ENCODE measurements at regions not wholly inside any gene's neighbourhood (a gene's known extent, or its start where the extent isn't known, plus 50 kb on each side); places are given as distances from the start of the nearest gene placed in this dataset.

DNA sequence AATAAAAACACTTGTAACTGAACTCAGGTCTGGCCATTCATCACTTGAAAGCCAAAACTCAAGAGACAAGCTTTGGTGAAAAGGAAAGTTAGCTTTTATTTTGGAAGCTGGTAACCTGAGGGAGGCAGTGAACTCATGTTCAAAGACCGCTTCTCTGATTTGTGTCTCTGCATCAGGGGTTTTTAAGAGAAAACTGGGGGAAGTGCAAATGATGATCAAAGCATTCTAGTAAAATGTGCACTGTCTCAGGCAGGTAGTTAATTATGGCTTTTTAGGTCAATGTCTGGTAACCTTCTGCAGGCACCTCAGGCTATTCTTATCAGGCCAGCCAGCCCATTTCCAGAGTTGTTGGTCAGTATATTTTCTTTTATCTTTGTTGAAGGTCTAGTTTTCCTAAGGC, 162.2 kb downstream of the SYT10 start:
- no peak overlapping the region for H2AFZ ChIP-seq (ENCODE audit: low read length)
- no peaks in the 10 kb centered on the region for H3K4me1 ChIP-seq (ENCODE audit: insufficient read depth, low read length)
- WGBS (ENCODE audit: low lambda C conversion rate) = 0% methylated on average over 1 of the region's 1 CpG
- no peak overlapping the region for H3K9ac ChIP-seq (ENCODE audit: insufficient read depth, low read depth, low read length)
- H4K20me1 ChIP-seq (ENCODE audit: insufficient read depth, low read length) = no peaks in the 10 kb centered on the region
- no peak overlapping the region for H3K4me2 ChIP-seq (ENCODE audit: low read depth, low read length)
- in situ Hi-C loops (cut with HindIII; ENCODE audit: extremely low pct_ligation_motif_present, low pct_unique_long_range_greater_than_20kb) (no loop called here), intact Hi-C loops (cut with micrococcal nuclease; ENCODE audit: unreplicated experiment) (no loop called here)
- no peak overlapping the region for H3K4me3 ChIP-seq (replicated peaks in 1 of 3; ENCODE audit: insufficient read depth in 1 of 3, low read depth in 2 of 3, low read length in 3 of 3)
- ATAC-seq (no peak), DNase-seq (ENCODE audit: low spot score) (no peak), FAIRE-seq (no peak)
- BruUV-seq (replicated peaks) = no TSS peak
- POLR2A ChIA-PET = no interaction called here
- no peaks in the 10 kb centered on the region for H3K79me2 ChIP-seq (ENCODE audit: insufficient read depth, low read length)
- 0 out of 2 replicates have a peak, but pooled peaks cover 5% of the 10 kb centered on the region for H3K9me3 ChIP-seq (ENCODE audit: low read length)
- no peak for TF ChIP-seq THAP11 (CRISPR knock-in tag; IDR thresholded peaks at IDR 0.05)
- TF ChIP-seq MBD4 (IDR thresholded peaks at IDR 0.05; ENCODE audit: borderline replicate concordance, low read length) = no peak
- TF ChIP-seq, protein P1, sequence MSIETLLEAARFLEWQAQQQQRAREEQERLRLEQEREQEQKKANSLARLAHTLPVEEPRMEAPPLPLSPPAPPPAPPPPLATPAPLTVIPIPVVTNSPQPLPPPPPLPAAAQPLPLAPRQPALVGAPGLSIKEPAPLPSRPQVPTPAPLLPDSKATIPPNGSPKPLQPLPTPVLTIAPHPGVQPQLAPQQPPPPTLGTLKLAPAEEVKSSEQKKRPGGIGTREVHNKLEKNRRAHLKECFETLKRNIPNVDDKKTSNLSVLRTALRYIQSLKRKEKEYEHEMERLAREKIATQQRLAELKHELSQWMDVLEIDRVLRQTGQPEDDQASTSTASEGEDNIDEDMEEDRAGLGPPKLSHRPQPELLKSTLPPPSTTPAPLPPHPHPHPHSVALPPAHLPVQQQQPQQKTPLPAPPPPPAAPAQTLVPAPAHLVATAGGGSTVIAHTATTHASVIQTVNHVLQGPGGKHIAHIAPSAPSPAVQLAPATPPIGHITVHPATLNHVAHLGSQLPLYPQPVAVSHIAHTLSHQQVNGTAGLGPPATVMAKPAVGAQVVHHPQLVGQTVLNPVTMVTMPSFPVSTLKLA (IDR thresholded peaks at IDR 0.05) = no peak
- TF ChIP-seq PHF21A (CRISPR knock-in tag; IDR thresholded peaks at IDR 0.05) = no peak
- TF ChIP-seq, protein P2, sequence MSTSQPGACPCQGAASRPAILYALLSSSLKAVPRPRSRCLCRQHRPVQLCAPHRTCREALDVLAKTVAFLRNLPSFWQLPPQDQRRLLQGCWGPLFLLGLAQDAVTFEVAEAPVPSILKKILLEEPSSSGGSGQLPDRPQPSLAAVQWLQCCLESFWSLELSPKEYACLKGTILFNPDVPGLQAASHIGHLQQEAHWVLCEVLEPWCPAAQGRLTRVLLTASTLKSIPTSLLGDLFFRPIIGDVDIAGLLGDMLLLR (CRISPR knock-in tag; IDR thresholded peaks at IDR 0.05) = no peak
- TF ChIP-seq, protein P3, sequence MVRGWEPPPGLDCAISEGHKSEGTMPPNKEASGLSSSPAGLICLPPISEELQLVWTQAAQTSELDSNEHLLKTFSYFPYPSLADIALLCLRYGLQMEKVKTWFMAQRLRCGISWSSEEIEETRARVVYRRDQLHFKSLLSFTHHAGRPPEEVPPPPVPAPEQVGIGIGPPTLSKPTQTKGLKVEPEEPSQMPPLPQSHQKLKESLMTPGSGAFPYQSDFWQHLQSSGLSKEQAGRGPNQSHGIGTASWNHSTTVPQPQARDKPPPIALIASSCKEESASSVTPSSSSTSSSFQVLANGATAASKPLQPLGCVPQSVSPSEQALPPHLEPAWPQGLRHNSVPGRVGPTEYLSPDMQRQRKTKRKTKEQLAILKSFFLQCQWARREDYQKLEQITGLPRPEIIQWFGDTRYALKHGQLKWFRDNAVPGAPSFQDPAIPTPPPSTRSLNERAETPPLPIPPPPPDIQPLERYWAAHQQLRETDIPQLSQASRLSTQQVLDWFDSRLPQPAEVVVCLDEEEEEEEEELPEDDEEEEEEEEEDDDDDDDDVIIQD (CRISPR knock-in tag; IDR thresholded peaks at IDR 0.05; ENCODE audit: low read depth) = no peak
- TF ChIP-seq, protein P4, sequence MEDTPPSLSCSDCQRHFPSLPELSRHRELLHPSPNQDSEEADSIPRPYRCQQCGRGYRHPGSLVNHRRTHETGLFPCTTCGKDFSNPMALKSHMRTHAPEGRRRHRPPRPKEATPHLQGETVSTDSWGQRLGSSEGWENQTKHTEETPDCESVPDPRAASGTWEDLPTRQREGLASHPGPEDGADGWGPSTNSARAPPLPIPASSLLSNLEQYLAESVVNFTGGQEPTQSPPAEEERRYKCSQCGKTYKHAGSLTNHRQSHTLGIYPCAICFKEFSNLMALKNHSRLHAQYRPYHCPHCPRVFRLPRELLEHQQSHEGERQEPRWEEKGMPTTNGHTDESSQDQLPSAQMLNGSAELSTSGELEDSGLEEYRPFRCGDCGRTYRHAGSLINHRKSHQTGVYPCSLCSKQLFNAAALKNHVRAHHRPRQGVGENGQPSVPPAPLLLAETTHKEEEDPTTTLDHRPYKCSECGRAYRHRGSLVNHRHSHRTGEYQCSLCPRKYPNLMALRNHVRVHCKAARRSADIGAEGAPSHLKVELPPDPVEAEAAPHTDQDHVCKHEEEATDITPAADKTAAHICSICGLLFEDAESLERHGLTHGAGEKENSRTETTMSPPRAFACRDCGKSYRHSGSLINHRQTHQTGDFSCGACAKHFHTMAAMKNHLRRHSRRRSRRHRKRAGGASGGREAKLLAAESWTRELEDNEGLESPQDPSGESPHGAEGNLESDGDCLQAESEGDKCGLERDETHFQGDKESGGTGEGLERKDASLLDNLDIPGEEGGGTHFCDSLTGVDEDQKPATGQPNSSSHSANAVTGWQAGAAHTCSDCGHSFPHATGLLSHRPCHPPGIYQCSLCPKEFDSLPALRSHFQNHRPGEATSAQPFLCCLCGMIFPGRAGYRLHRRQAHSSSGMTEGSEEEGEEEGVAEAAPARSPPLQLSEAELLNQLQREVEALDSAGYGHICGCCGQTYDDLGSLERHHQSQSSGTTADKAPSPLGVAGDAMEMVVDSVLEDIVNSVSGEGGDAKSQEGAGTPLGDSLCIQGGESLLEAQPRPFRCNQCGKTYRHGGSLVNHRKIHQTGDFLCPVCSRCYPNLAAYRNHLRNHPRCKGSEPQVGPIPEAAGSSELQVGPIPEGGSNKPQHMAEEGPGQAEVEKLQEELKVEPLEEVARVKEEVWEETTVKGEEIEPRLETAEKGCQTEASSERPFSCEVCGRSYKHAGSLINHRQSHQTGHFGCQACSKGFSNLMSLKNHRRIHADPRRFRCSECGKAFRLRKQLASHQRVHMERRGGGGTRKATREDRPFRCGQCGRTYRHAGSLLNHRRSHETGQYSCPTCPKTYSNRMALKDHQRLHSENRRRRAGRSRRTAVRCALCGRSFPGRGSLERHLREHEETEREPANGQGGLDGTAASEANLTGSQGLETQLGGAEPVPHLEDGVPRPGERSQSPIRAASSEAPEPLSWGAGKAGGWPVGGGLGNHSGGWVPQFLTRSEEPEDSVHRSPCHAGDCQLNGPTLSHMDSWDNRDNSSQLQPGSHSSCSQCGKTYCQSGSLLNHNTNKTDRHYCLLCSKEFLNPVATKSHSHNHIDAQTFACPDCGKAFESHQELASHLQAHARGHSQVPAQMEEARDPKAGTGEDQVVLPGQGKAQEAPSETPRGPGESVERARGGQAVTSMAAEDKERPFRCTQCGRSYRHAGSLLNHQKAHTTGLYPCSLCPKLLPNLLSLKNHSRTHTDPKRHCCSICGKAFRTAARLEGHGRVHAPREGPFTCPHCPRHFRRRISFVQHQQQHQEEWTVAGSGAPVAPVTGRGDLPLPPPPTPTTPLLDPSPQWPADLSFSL (CRISPR knock-in tag; IDR thresholded peaks at IDR 0.05) = no peak
- no peak for TF ChIP-seq ZKSCAN1 (IDR thresholded peaks at IDR 0.05; ENCODE audit: low read length)
- TF ChIP-seq KAT8 (CRISPR knock-in tag; IDR thresholded peaks at IDR 0.05) = no peak
- TF ChIP-seq GATAD2A (CRISPR knock-in tag; IDR thresholded peaks at IDR 0.05) = no peak
- TF ChIP-seq, protein P5, sequence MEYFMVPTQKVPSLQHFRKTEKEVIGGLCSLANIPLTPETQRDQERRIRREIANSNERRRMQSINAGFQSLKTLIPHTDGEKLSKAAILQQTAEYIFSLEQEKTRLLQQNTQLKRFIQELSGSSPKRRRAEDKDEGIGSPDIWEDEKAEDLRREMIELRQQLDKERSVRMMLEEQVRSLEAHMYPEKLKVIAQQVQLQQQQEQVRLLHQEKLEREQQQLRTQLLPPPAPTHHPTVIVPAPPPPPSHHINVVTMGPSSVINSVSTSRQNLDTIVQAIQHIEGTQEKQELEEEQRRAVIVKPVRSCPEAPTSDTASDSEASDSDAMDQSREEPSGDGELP (IDR thresholded peaks at IDR 0.05; ENCODE audit: borderline replicate concordance, low read depth) = no peak
- no peak for TF ChIP-seq PHF20 (CRISPR knock-in tag; IDR thresholded peaks at IDR 0.05)
- no peaks in the 10 kb centered on the region for H3K27me3 ChIP-seq (ENCODE audit: control insufficient read depth in 1 of 2, insufficient read depth in 2 of 2, low read length in 2 of 2)
- H3K27ac ChIP-seq (ENCODE audit: extremely low read length, insufficient read depth, low read length) = no peak overlapping the region
- CTCF ChIA-PET (ENCODE audit: low intra/inter-chr PET ratio, low total read pairs) = no interaction called here
- no peaks in the 10 kb centered on the region for H3K36me3 ChIP-seq (replicated peaks in 1 of 2; ENCODE audit: control insufficient read depth in 1 of 2, insufficient read depth in 2 of 2, low read length in 2 of 2)
